Smooth muscle cell (in vitro differentiated cells): ENCODE measurements at regions not wholly inside any gene's neighbourhood (a gene's known extent, or its start where the extent isn't known, plus 50 kb on each side); places are given as distances from the start of the nearest gene placed in this dataset.

Experiments used
- DNase-seq: peaks from one replicate; lab custom pipeline; 2025; ENCODE audit not compliant: unreplicated experiment; lab: John Stamatoyannopoulos, UW
- H2AFZ ChIP-seq: fragments of 200-600 bp; sonication (generic); 2 replicates; pipeline ENCODE4 v1.6.0; 2016; ENCODE audit warnings: antibody characterized with exemption, low read depth, mild to moderate bottlenecking
- H3F3A ChIP-seq: fragments of 200-600 bp; sonication (generic); 2 replicates; pipeline ENCODE4 v1.6.0; 2017; ENCODE audit warnings: antibody characterized with exemption, low read depth
- H3K27ac ChIP-seq: fragments of 200-600 bp; sonication (generic); 2 replicates; pipeline ENCODE4 v1.5.1; 2016; ENCODE audit warnings: low read depth, mild to moderate bottlenecking
- H3K27me3 ChIP-seq: fragments of 200-600 bp; sonication (generic); 2 replicates; pipeline ENCODE4 v1.6.1; 2016; ENCODE audit warnings: low read depth, mild to moderate bottlenecking
- H3K36me3 ChIP-seq: fragments of 200-600 bp; sonication (generic); 2 replicates; pipeline ENCODE4 v1.5.1; 2016; ENCODE audit warnings: low read depth
- H3K4me1 ChIP-seq: fragments of 200-600 bp; sonication (generic); 2 replicates; pipeline ENCODE4 v1.5.1; 2016; ENCODE audit warnings: low read depth
- H3K4me2 ChIP-seq: fragments of 200-600 bp; sonication (generic); 2 replicates; pipeline ENCODE4 v1.6.0; 2016; ENCODE audit warnings: mild to moderate bottlenecking
- H3K4me3 ChIP-seq: fragments of 200-600 bp; sonication (generic); 2 replicates; pipeline ENCODE4 v1.5.1; 2016; ENCODE audit warnings: mild to moderate bottlenecking
- H3K79me2 ChIP-seq: fragments of 200-600 bp; sonication (generic); 2 replicates; pipeline ENCODE4 v1.6.0; 2016; ENCODE audit warnings: low read depth, mild to moderate bottlenecking
- H3K9ac ChIP-seq: fragments of 200-600 bp; sonication (generic); 2 replicates; pipeline ENCODE4 v1.6.0; 2016; ENCODE audit warnings: low read depth
- H3K9me3 ChIP-seq: fragments of 200-600 bp; sonication (generic); replicated peaks from 2 replicates; pipeline ENCODE4 v1.5.1; 2016; ENCODE audit warnings: low read depth
- H4K20me1 ChIP-seq: fragments of 200-600 bp; sonication (generic); 2 replicates; pipeline ENCODE4 v1.6.0; 2016; ENCODE audit warnings: low read depth
- WGBS: methylation state at CpG from one replicate; pipeline ENCODE4 v1.1.7; 2016; ENCODE audit warnings: low lambda C conversion rate; 5-methylcytosine and 5-hydroxymethylcytosine counted together
- TF ChIP-seq, protein P1 (sequence below): fragments of 200-600 bp; sonication (generic); IDR thresholded peaks from 2 replicates; pipeline ENCODE4 v1.5.1; 2017; ENCODE audit warnings: borderline replicate concordance, mild to moderate bottlenecking, antibody characterized with exemption; ENCODE audit not compliant: insufficient read depth, poor library complexity, severe bottlenecking

DNA sequence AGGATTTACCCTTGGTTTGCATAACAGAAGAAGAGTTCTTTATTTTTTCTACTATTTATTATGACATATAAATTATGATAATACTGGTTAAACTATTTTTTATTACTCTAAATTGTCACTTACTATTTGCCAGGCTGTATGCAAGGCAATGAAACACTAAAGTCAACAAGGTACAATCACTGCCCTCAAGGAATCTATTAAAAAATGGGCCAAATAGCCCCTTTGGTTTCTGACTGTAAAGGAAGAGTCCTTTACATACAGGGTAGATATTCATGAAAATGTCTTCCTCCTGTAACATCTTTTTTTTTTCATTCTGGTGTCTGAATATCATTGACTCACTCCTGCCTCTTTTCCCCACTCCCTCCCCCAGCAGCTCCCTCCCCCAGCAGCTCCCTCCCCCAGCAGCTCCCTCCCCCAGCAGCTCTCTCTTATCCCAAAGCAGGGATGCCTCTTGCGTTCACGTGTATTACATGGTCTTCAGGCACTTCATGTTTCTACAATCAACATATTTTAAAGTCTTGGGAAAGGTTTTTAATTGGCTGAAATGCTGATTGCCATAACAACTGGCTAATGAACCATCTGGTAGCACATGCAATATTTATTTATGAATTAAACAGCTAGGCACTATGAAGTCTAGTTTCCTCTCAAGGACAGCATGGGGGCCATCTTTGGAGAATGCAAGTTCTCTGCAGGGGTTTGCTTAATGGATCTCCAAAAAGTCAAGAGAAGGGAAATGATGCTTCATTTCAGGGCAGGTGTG, 400.4 kb upstream of the PLXNA2 start:
- H3K9ac ChIP-seq, result no peak overlapping the region
- H3K4me2 ChIP-seq, result no peak overlapping the region
- no peak overlapping the region for H2AFZ ChIP-seq
- H3K27ac ChIP-seq, result no peak overlapping the region
- no peak overlapping the region for H3K4me3 ChIP-seq
- H4K20me1 ChIP-seq, result no peaks in the 10 kb centered on the region
- H3F3A ChIP-seq, result no peaks in the 10 kb centered on the region
- H3K9me3 ChIP-seq, result no peaks in the 10 kb centered on the region
- H3K79me2 ChIP-seq, result no peaks in the 10 kb centered on the region
- H3K27me3 ChIP-seq, result no peaks in the 10 kb centered on the region
- DNase-seq, result no peak
- 63% methylated on average over 2 of the region's 2 CpGs for WGBS
- no peaks in the 10 kb centered on the region for H3K4me1 ChIP-seq
- TF ChIP-seq, protein P1, sequence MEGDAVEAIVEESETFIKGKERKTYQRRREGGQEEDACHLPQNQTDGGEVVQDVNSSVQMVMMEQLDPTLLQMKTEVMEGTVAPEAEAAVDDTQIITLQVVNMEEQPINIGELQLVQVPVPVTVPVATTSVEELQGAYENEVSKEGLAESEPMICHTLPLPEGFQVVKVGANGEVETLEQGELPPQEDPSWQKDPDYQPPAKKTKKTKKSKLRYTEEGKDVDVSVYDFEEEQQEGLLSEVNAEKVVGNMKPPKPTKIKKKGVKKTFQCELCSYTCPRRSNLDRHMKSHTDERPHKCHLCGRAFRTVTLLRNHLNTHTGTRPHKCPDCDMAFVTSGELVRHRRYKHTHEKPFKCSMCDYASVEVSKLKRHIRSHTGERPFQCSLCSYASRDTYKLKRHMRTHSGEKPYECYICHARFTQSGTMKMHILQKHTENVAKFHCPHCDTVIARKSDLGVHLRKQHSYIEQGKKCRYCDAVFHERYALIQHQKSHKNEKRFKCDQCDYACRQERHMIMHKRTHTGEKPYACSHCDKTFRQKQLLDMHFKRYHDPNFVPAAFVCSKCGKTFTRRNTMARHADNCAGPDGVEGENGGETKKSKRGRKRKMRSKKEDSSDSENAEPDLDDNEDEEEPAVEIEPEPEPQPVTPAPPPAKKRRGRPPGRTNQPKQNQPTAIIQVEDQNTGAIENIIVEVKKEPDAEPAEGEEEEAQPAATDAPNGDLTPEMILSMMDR, result no peak
- no peaks in the 10 kb centered on the region for H3K36me3 ChIP-seq

DNA sequence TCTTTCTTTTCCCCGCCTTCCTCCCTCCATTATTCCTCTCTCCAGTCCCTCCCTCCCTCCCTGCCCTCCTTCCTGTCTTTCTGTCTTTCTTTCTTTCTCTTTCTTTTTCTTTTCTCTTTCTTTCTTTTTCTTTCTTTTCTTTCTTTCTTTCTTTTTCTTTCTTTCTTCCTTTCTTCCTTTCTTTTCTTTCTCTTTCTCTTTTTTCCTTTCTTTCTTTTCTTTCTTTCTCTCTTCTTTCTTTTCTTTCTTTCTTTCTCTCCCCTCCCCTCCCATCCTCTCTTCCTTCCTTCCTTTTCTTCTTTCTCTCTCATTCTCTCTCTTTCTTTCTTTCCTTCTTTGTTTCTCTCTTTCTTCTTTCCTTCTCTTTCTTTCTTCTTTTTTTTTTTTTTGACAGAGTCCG, 402.2 kb upstream of the PLXNA2 start:
- H3K27me3 ChIP-seq, result no peaks in the 10 kb centered on the region
- no peak for DNase-seq
- no peaks in the 10 kb centered on the region for H3K79me2 ChIP-seq
- TF ChIP-seq, protein P1, result no peak
- no peak overlapping the region for H3K4me3 ChIP-seq
- H3F3A ChIP-seq, result no peaks in the 10 kb centered on the region
- 89% methylated on average over 2 of the region's 2 CpGs for WGBS
- H4K20me1 ChIP-seq, result no peaks in the 10 kb centered on the region
- no peaks in the 10 kb centered on the region for H3K36me3 ChIP-seq
- no peak overlapping the region for H3K9ac ChIP-seq
- H3K4me1 ChIP-seq, result no peaks in the 10 kb centered on the region
- H3K27ac ChIP-seq, result no peak overlapping the region
- H3K9me3 ChIP-seq, result no peaks in the 10 kb centered on the region
- no peak overlapping the region for H2AFZ ChIP-seq
- H3K4me2 ChIP-seq, result no peak overlapping the region

- H2AFZ ChIP-seq, result no peak overlapping the region
- no peak overlapping the region for H3K9ac ChIP-seq
- H3K36me3 ChIP-seq, result no peaks in the 10 kb centered on the region
- H3K9me3 ChIP-seq, result no peaks in the 10 kb centered on the region
- peaks cover 6% of the 10 kb centered on the region for H3K4me1 ChIP-seq
- H3K4me2 ChIP-seq, result no peak overlapping the region
- WGBS, result 84% methylated on average over 3 of the region's 3 CpGs
- TF ChIP-seq, protein P1, result no peak
- no peak overlapping the region for H3K4me3 ChIP-seq
- no peak for DNase-seq
- no peaks in the 10 kb centered on the region for H3K27me3 ChIP-seq
- no peak overlapping the region for H3K27ac ChIP-seq
- H4K20me1 ChIP-seq, result no peaks in the 10 kb centered on the region
- peaks cover 6% of the 10 kb centered on the region for H3F3A ChIP-seq
- no peaks in the 10 kb centered on the region for H3K79me2 ChIP-seq
These were observed 404.0 kb upstream of the PLXNA2 start for GRCh38 chr1:208648146-208648545.
